Activated CD4-positive, CD25-positive, alpha-beta regulatory T cell treated with anti-CD3 and anti-CD28 coated beads, Interleukin-2, amount 50 U/mL, for 72 hours (primary cell): ENCODE measurements at regions not wholly inside any gene's neighbourhood (a gene's known extent, or its start where the extent isn't known, plus 50 kb on each side); places are given as distances from the start of the nearest gene placed in this dataset.

Experiments used
- DNase-seq: peaks from one replicate; pipeline ENCODE4 v3.0.0; 2021

GRCh38 chr1:221308534-221309511 lies 429.6 kb downstream of the HLX start:
- no peak for DNase-seq

GRCh38 chr1:221309723-221310122 lies 430.5 kb downstream of the HLX start:
- no peak for DNase-seq

GRCh38 chr1:221310180-221310579 lies 430.9 kb downstream of the HLX start:
- no peak for DNase-seq

GRCh38 chr1:221315330-221315729 lies 426.6 kb downstream of the DUSP10 start:
- no peak for DNase-seq

- DNase-seq = no peak
Measured at GRCh38 chr1:221316491-221317056, 425.3 kb downstream of the DUSP10 start.

- DNase-seq = no peak
Measured at GRCh38 chr1:221317537-221317936, 424.4 kb downstream of the DUSP10 start.

GRCh38 chr1:221327954-221328353 lies 413.9 kb downstream of the DUSP10 start:
- DNase-seq = no peak

- DNase-seq = no peak
Measured at GRCh38 chr1:221328371-221328770, 413.5 kb downstream of the DUSP10 start.

GRCh38 chr1:221331273-221332183 lies 410.4 kb downstream of the DUSP10 start:
- DNase-seq = no peak

GRCh38 chr1:221334062-221334461 lies 407.8 kb downstream of the DUSP10 start:
- DNase-seq = no peak

GRCh38 chr1:221335161-221336101 lies 406.5 kb downstream of the DUSP10 start:
- DNase-seq = no peak

GRCh38 chr1:221336126-221336525 lies 405.8 kb downstream of the DUSP10 start:
- DNase-seq = no peak

GRCh38 chr1:221337106-221337505 lies 404.8 kb downstream of the DUSP10 start:
- no peak for DNase-seq

- no peak for DNase-seq
Measured at GRCh38 chr1:221343136-221343535, 398.8 kb downstream of the DUSP10 start.

- DNase-seq = no peak
Measured at GRCh38 chr1:221343607-221344006, 398.3 kb downstream of the DUSP10 start.

GRCh38 chr1:221344693-221345092 lies 397.2 kb downstream of the DUSP10 start:
- no peak for DNase-seq

GRCh38 chr1:221347706-221348105 lies 394.2 kb downstream of the DUSP10 start:
- no peak for DNase-seq

GRCh38 chr1:221350091-221350490 lies 391.8 kb downstream of the DUSP10 start:
- DNase-seq = no peak

GRCh38 chr1:221356693-221357092 lies 385.2 kb downstream of the DUSP10 start:
- no peak for DNase-seq

- no peak for DNase-seq
Measured at GRCh38 chr1:221363039-221363438, 378.9 kb downstream of the DUSP10 start.

- DNase-seq = no peak
Measured at GRCh38 chr1:221366495-221367110, 375.3 kb downstream of the DUSP10 start.

- no peak for DNase-seq
Measured at GRCh38 chr1:221371705-221372104, 370.2 kb downstream of the DUSP10 start.
